HCT116 (cell line): ENCODE measurements at regions not wholly inside any gene's neighbourhood (a gene's known extent, or its start where the extent isn't known, plus 50 kb on each side); places are given as distances from the start of the nearest gene placed in this dataset.

ENCODE experiments used
- ATAC-seq: fragments of 200-7000 bp; cut with Tn5 transposase; 2 replicates; pipeline ENCODE4 v1.9.1; 2020; ENCODE audit warnings: mild to moderate bottlenecking, moderate library complexity
- BruUV-seq: library from RNA; stranded (reverse); fragments of 400-500 nt; replicated peaks from 2 replicates; lab custom pipeline; 2021; lab: Mats Ljungman, UMichigan
- CTCF ChIA-PET: fragments of 300-600 bp; sonication (Branson Sonifier 250); formaldehyde crosslinking; loops from one replicate; lab custom pipeline; 2021; ENCODE audit warnings: antibody characterized with exemption; lab: Charles Lee
- POLR2A ChIA-PET: fragments of 300-600, 350-600 bp; sonication (Branson Sonifier 250); formaldehyde crosslinking; loops from one replicate; lab custom pipeline; 2021; ENCODE audit warnings: antibody characterized with exemption; lab: Charles Lee
- RAD21 ChIA-PET, 2 experiments: fragments of 300-600 bp; sonication (Branson Sonifier 250); formaldehyde crosslinking; loops; one replicate each; lab custom pipeline; 2023; ENCODE audit warnings: low total read pairs in 2 of 2; ENCODE audit not compliant: uncharacterized antibody in 2 of 2, unreplicated experiment in 2 of 2, low non-redundant PET in 1 of 2; lab: Charles Lee
- DNase-seq: peaks from one replicate; pipeline ENCODE4 v3.0.0-alpha.2; 2010; ENCODE audit warnings: low read depth, low spot score
- H2AFZ ChIP-seq: fragments of 200-600 bp; shearing (Covaris generic), sonication (generic); 2 replicates; pipeline ENCODE4 v1.6.1; 2017; ENCODE audit warnings: low read depth, mixed run types, mixed read lengths, antibody characterized with exemption, low read length; ENCODE audit not compliant: poor library complexity, severe bottlenecking
- H3K27ac ChIP-seq: 2 replicates; pipeline ENCODE4 v1.5.1; 2012; ENCODE audit warnings: low read depth, low read length
- H3K27me3 ChIP-seq: fragments of 200-600 bp; sonication (generic); 2 replicates; pipeline ENCODE4 v1.6.1; 2016; ENCODE audit warnings: mixed run types, low read length, mixed read lengths; ENCODE audit not compliant: insufficient read depth
- H3K36me3 ChIP-seq, 2 experiments: fragments of 200-500 bp in 1 of 2; fragments of 200-600 bp in 1 of 2; sonication (Bioruptor generic) in 1 of 2; sonication (generic) in 1 of 2; 2 replicates each; pipeline versions ENCODE4 v1.5.1 to v1.6.1; 2014 to 2016; ENCODE audit warnings: low read length in 2 of 2, inconsistent platforms in 1 of 2, mixed read lengths in 1 of 2, mixed run types in 1 of 2; ENCODE audit not compliant: insufficient read depth in 2 of 2, control insufficient read depth in 1 of 2
- H3K4me1 ChIP-seq, 2 experiments: fragments of 200-600 bp in 1 of 2; sonication (generic) in 1 of 2; 2 replicates each; pipeline versions ENCODE4 v1.5.1 to v1.6.1; 2012 to 2017; ENCODE audit warnings: low read length in 2 of 2, inconsistent platforms in 1 of 2, mild to moderate bottlenecking in 1 of 2, mixed read lengths in 1 of 2, mixed run types in 1 of 2, moderate library complexity in 1 of 2; ENCODE audit not compliant: insufficient read depth in 2 of 2, control insufficient read depth in 1 of 2
- H3K4me2 ChIP-seq: fragments of 200-600 bp; sonication (generic); 2 replicates; pipeline ENCODE4 v1.6.1; 2017; ENCODE audit warnings: mixed run types, low read length, mixed read lengths
- H3K4me3 ChIP-seq, 2 experiments: fragments of 200-600 bp in 1 of 2; sonication (generic) in 1 of 2; replicated peaks in 1 of 2; 2 replicates each; pipeline ENCODE4 v1.5.1; 2011 to 2016; ENCODE audit warnings: low read length in 2 of 2, control low read depth in 1 of 2, low read depth in 1 of 2, mild to moderate bottlenecking in 1 of 2, mixed read lengths in 1 of 2, mixed run types in 1 of 2
- H3K79me2 ChIP-seq: fragments of 200-600 bp; sonication (generic); 2 replicates; pipeline ENCODE4 v1.6.1; 2017; ENCODE audit warnings: mild to moderate bottlenecking, mixed run types, low read length, moderate library complexity, mixed read lengths; ENCODE audit not compliant: insufficient read depth
- H3K9ac ChIP-seq: fragments of 200-600 bp; sonication (generic); 2 replicates; pipeline ENCODE4 v1.6.1; 2016; ENCODE audit warnings: low read length, mixed read lengths
- H3K9me2 ChIP-seq: fragments of 200-600 bp; sonication (generic), shearing (Covaris generic); 2 replicates; pipeline ENCODE4 v1.6.1; 2017; ENCODE audit warnings: mixed run types, mild to moderate bottlenecking, moderate library complexity; ENCODE audit not compliant: insufficient read depth
- H3K9me3 ChIP-seq, 2 experiments: fragments of 200-500 bp in 1 of 2; fragments of 200-600 bp in 1 of 2; sonication (Bioruptor generic) in 1 of 2; sonication (generic) in 1 of 2; 2 replicates each; pipeline ENCODE4 v1.6.1; 2014 to 2017; ENCODE audit warnings: low read length in 2 of 2, mixed read lengths in 2 of 2, inconsistent platforms in 1 of 2, low read depth in 1 of 2, mild to moderate bottlenecking in 1 of 2, mixed run types in 1 of 2, moderate library complexity in 1 of 2; ENCODE audit not compliant: control insufficient read depth in 1 of 2, insufficient read depth in 1 of 2
- H4K20me1 ChIP-seq: fragments of 200-600 bp; sonication (generic), shearing (Covaris generic); 2 replicates; pipeline ENCODE4 v1.6.1; 2017; ENCODE audit warnings: mixed run types, mild to moderate bottlenecking, moderate library complexity; ENCODE audit not compliant: insufficient read depth
- CBX3 ChIP-seq: IDR thresholded peaks from 2 replicates; pipeline ENCODE4 v1.6.1; 2012; ENCODE audit warnings: low read depth
- CEBPB ChIP-seq: IDR thresholded peaks from 2 replicates; pipeline ENCODE4 v1.6.1; 2012; ENCODE audit warnings: low read depth
- CTCF ChIP-seq, 3 experiments: fragments of 200-600 bp in 1 of 3; sonication (generic) in 1 of 3; IDR thresholded peaks in 2 of 3; conservative IDR thresholded peaks in 1 of 3; 2 replicates each; pipeline ENCODE4 v1.5.1; 2012 to 2017; ENCODE audit warnings: low read depth in 2 of 3, low read length in 2 of 3, antibody characterized with exemption in 1 of 3, borderline replicate concordance in 1 of 3, control low read depth in 1 of 3, mild to moderate bottlenecking in 1 of 3, mixed read lengths in 1 of 3, mixed run types in 1 of 3, moderate library complexity in 1 of 3; ENCODE audit not compliant: insufficient read depth in 1 of 3
- REST ChIP-seq: IDR thresholded peaks from 2 replicates; pipeline ENCODE4 v1.6.1; 2012; ENCODE audit warnings: low read depth
- ZBTB33 ChIP-seq: IDR thresholded peaks from 2 replicates; pipeline ENCODE4 v1.6.1; 2011; ENCODE audit warnings: mild to moderate bottlenecking, low read length, moderate library complexity; ENCODE audit not compliant: insufficient replicate concordance; ENCODE audit errors: extremely low read depth
- ZNF274 ChIP-seq: fragments of 200-500 bp; sonication (Bioruptor generic); IDR thresholded peaks from 2 replicates; pipeline ENCODE4 v1.6.1; 2014; ENCODE audit warnings: mild to moderate bottlenecking, low read depth, low read length, inconsistent platforms
- intact Hi-C: fragments of 100-400 bp; cut with micrococcal nuclease; formaldehyde crosslinking; loops from 2 replicates; pipeline ENCODE4 v1.10.0; 2022

GRCh38 chr13:80830431-80830830 is 489.5 kb upstream of the SPRY2 start:
- CTCF ChIA-PET, result no interaction called here
- no peak for DNase-seq
- H3K9me3 ChIP-seq, result peaks cover 0 to 6% of the 10 kb centered on the region in 2 experiments; a peak in 1 of 4 replicates

More at GRCh38 chr13:80830431-80830830, 489.5 kb upstream of the SPRY2 start:
- ChIA-PET POLR2A (no interaction called here), RAD21 (no interaction called here)
- Histone ChIP-seq H2AFZ (no peak overlapping the region), H3K4me2 (no peak overlapping the region), H3K27me3 (no peaks in the 10 kb centered on the region), H3K4me1 (no peaks in the 10 kb centered on the region), H3K9ac (no peak overlapping the region), H3K36me3 (no peaks in the 10 kb centered on the region), H3K27ac (no peak overlapping the region), H3K9me2 (no peaks in the 10 kb centered on the region), H3K79me2 (no peaks in the 10 kb centered on the region), H4K20me1 (no peaks in the 10 kb centered on the region), H3K4me3 (no peak overlapping the region)
- ATAC-seq, result no peak
- intact Hi-C loops, result no loop called here
- TF ChIP-seq CTCF (IDR thresholded peaks at IDR 0.05 in 2 of 3, conservative IDR thresholded peaks at IDR 0.05 in 1 of 3; ENCODE audit: borderline replicate concordance in 1 of 3, insufficient read depth in 1 of 3, low read depth in 2 of 3, low read length in 2 of 3) (no peak), REST (no peak), CEBPB (no peak), CBX3 (no peak), ZBTB33 (no peak), ZNF274 (no peak)
- no TSS peak for BruUV-seq
